ENCODE measurements at regions not wholly inside any gene's neighbourhood (a gene's known extent, or its start where the extent isn't known, plus 50 kb on each side); places are given as distances from the start of the nearest gene placed in this dataset.

DNA sequence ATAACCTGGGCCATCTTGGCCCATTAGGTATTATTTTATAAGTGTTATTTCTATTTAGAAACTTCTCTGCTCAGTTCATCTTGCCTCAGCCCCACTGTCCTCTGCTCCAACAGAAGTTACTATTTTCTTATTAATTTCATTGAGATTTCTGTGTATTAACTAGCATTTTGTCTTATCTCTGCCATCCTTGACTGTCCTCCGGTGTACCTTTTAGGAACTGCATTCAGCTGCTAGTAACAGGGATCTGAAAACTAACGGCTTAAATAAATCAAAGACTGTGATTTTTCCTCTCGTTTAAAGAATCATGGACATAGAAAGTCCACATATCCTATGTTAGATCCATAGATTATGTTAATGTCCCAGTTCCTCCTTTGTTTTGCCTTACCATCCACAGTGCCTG, 382.5 kb downstream of the MATN1 start:
- peaks cover 0 to 39% of the 10 kb centered on the region in 2 donors for H3K27me3 ChIP-seq
- intact Hi-C loops (cut with DNase I; ENCODE audit: low total_unique reads) = no loop called here
- H3K27ac ChIP-seq = no peak overlapping the region
- TF ChIP-seq, protein P1, sequence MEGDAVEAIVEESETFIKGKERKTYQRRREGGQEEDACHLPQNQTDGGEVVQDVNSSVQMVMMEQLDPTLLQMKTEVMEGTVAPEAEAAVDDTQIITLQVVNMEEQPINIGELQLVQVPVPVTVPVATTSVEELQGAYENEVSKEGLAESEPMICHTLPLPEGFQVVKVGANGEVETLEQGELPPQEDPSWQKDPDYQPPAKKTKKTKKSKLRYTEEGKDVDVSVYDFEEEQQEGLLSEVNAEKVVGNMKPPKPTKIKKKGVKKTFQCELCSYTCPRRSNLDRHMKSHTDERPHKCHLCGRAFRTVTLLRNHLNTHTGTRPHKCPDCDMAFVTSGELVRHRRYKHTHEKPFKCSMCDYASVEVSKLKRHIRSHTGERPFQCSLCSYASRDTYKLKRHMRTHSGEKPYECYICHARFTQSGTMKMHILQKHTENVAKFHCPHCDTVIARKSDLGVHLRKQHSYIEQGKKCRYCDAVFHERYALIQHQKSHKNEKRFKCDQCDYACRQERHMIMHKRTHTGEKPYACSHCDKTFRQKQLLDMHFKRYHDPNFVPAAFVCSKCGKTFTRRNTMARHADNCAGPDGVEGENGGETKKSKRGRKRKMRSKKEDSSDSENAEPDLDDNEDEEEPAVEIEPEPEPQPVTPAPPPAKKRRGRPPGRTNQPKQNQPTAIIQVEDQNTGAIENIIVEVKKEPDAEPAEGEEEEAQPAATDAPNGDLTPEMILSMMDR (IDR thresholded peaks at IDR 0.05) = no peak
- peaks cover 0 to 17% (median 0%) of the 10 kb centered on the region in 3 donors for H3K9me3 ChIP-seq
- H3K4me1 ChIP-seq = no peaks in the 10 kb centered on the region
- H3K36me3 ChIP-seq = no peaks in the 10 kb centered on the region
- no peak overlapping the region for H3K4me3 ChIP-seq
- DNase-seq = no peak

DNA sequence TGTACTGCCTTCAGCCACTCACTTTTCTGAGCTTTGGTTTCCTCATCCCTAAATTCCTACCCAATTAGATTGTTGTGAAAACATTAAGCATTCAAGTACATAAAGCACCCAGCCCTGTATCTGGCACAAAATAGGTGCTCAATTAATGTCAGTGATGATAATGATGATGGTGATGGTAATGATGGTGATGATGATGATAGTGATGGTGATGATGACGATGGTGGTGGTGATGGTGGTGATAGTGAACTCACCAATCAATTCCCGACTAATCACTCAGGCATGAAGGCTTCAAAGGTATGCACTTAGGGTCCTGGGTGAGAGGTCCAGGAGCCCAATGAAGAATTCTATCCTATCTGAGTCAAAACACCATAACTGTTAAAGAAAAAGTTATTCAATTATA, 383.5 kb downstream of the MATN1 start:
- Histone ChIP-seq H3K4me1 (no peaks in the 10 kb centered on the region), H3K27me3 (peaks cover 0 to 34% of the 10 kb centered on the region in 2 donors), H3K9me3 (peaks cover 0 to 17% (median 0%) of the 10 kb centered on the region in 3 donors), H3K36me3 (no peaks in the 10 kb centered on the region), H3K27ac (no peak overlapping the region), H3K4me3 (no peak overlapping the region)
- TF ChIP-seq, protein P1 (IDR thresholded peaks at IDR 0.05) = no peak
- intact Hi-C loops (cut with DNase I; ENCODE audit: low total_unique reads) = no loop called here
- DNase-seq = no peak

DNA sequence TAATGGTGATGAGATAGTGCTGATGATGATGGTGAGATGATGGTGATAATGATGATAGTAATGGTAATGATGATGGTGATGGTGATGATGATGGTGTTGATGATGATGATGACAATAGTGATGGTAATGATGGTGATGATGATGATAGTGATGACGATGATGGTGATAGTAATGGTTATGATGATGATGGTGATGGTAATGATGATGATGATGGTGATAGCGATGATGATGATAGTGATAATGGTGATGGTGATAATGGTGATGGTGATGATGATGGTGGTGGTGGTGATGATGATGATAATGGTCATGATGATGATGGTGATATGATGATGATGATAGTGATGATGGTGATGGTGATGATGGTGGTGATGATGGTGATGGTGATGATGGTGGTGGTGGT, 384.6 kb downstream of the MATN1 start:
- Histone ChIP-seq H3K4me3 (no peak overlapping the region), H3K9me3 (peaks cover 0 to 8% (median 0%) of the 10 kb centered on the region in 3 donors), H3K4me1 (no peaks in the 10 kb centered on the region), H3K27ac (no peak overlapping the region), H3K27me3 (peaks cover 0 to 29% of the 10 kb centered on the region in 2 donors), H3K36me3 (no peaks in the 10 kb centered on the region)
- intact Hi-C loops (cut with DNase I; ENCODE audit: low total_unique reads) = no loop called here
- no peak for DNase-seq
- TF ChIP-seq, protein P1 (IDR thresholded peaks at IDR 0.05) = no peak

DNA sequence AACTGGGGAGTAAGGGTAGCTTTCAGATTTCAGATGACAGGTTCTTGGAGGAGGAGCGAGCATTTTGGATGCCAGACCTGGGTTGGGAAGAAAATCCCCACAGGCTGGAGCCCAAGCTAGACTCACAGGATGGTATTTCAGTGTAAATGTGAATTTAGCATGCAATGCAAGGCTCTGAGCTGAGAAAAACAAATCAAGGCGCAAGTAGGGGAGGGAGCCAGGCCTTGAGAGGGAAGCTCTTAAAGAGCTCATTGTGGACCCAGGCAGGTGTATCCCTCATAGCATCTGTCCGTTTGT, 386.1 kb downstream of the MATN1 start:
- Histone ChIP-seq H3K36me3 (no peaks in the 10 kb centered on the region), H3K27me3 (peaks cover 0 to 21% of the 10 kb centered on the region in 2 donors), H3K27ac (no peak overlapping the region), H3K4me1 (no peaks in the 10 kb centered on the region), H3K4me3 (no peak overlapping the region), H3K9me3 (no peaks in the 10 kb centered on the region)
- TF ChIP-seq, protein P1 (IDR thresholded peaks at IDR 0.05) = no peak
- no peak for DNase-seq
- intact Hi-C loops (cut with DNase I; ENCODE audit: low total_unique reads) = no loop called here

DNA sequence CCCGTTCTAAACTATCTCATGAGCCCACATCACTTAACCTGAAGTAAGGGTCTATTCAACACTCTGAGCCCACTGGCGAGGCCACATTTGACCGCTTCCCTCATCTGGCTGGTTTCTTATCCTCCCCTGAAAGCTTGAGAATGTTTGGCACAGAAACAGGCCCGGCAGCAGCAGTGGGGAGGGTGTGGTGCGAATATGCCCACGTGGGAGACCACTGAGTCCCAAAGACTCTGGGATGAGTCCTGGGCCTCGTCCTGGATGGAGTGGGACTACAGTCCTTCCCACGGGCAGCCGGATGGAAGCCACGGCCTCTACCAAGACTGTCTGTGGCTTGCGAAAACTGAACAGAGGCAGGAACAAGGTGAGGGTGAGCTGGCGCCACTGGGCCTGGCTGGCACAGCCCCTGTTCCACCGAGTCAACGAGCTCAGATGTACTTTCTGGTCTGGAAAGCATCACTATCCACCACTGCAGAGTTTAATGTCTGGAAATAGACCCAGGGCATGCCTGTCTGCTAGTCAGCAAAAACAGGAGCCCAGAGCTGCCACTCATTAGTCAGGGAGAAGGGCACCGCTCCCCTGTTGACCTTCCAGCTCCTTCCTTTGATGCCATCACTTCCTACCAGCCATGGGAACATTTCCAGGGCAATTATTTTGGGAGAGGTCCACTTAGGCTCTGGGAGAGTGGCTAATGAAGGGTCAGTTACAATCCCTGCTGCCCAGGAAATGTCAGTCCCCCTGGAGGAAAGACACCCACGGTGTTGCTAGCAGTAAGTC, 386.6 kb downstream of the MATN1 start:
- DNase-seq = peak in 1 of 2 donors; percentile 42
- no peak overlapping the region for H3K27ac ChIP-seq

More for the DNA sequence above, 386.6 kb downstream of the MATN1 start:
- Histone ChIP-seq H3K4me1 (no peaks in the 10 kb centered on the region), H3K9me3 (no peaks in the 10 kb centered on the region), H3K36me3 (no peaks in the 10 kb centered on the region), H3K4me3 (no peak overlapping the region), H3K27me3 (peaks cover 0 to 16% of the 10 kb centered on the region in 2 donors)
- intact Hi-C loops (cut with DNase I; ENCODE audit: low total_unique reads) = no loop called here
- TF ChIP-seq, protein P1 (IDR thresholded peaks at IDR 0.05) = no peak

Measured in tibial artery (tissue), 4 donors.